GM18858 (cell line): ENCODE measurements at regions not wholly inside any gene's neighbourhood (a gene's known extent, or its start where the extent isn't known, plus 50 kb on each side); places are given as distances from the start of the nearest gene placed in this dataset.
"Not testable (repeated sequence)": the region's sequence is repeated elsewhere in the genome, so short reads cannot be mapped to it uniquely, and the experiment has no call there.

Experiments used
- ATAC-seq: cut with Tn5 transposase; IDR thresholded peaks from one replicate; pipeline ENCODE4 v1.9.1; 2021; ENCODE audit not compliant: unreplicated experiment

DNA sequence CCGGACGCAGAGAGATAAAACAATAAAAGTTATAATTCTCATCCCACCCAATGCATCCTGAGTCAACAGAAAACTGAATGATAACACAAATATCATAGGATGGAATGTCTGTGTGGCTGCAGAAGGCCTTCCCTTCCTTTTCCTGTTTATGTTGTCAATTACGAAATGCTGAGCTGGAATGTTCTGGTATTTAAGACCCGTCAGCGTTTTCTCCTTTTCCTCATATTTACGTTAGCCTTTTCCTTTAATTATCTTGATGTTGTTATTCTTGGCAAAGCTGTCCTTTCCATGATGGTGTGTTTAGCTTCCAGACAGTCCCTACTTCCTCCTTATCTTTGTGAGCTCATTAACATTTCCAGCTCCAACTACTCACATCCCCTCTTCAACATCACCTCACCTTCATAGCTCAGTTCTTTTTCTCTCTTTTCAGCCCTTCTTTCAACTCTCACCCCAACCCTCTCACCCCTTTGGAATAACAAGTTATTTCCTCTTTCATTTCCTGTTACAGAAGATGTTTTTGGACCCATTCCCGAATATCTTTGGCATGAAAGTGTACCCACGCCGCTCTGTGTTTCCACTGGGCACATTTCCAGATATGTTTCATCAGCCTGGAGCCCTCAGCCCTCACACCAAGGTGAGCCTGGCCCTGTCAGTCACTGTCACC, 221.6 kb downstream of the NR2F1-AS1 start:
- no peak for ATAC-seq

DNA sequence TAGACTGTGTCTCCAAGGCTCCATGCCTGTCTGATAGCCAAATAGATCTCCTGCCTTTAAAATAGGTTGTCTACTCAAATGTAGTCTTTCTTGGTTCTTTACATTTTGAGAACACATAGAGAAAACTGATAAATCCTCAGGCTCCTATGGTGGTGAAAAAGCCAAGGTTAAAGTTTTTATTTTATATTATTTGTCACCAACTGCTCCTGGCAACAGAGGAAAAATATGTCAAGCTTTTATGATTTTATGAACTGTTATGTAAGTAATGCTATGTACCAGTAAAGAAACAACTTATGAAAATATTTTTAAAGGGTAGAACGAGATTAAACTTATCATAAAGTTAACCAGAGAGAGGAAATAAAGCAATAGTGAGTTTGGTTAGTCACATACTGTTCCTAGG, 222.8 kb downstream of the NR2F1-AS1 start:
- no peak for ATAC-seq

DNA sequence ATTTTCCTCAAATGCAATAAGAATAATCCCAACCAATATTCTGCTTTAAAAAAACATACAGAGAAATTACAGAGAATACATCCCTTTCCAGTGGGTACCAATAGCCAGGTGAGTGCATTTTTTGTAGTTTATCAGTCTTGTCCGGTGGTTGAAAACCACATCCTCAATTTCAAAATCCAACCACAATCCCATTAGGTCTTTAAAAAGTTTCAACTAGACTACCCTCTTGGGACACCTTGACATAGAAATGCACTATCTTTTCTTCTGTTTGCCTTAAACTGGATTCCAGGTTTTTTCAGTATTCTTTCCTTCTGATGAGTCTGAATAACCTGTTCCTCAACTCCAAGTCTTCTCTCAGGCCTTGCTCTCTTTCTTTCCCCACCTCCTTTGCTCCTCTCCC, 223.3 kb downstream of the NR2F1-AS1 start:
- no peak for ATAC-seq

DNA sequence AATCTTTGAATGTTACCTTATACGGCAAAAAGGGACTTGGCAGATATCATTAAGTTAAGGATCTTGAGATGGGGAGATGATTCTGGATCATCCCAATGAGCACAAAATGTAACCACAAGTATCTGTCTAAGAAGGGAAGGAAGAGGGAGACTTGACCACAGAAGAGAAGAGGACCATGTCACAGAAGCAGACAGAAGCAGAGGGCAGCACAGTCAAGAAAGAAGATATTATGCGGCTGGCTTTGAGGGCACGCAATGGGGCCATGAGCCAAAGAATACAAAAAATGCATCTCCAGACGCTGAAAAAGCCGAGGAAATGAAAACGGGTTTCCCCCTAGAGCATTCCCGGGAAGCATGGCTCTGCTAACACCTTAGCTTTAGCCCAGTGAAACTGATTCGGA, 225.3 kb downstream of the NR2F1-AS1 start:
- no peak for ATAC-seq

DNA sequence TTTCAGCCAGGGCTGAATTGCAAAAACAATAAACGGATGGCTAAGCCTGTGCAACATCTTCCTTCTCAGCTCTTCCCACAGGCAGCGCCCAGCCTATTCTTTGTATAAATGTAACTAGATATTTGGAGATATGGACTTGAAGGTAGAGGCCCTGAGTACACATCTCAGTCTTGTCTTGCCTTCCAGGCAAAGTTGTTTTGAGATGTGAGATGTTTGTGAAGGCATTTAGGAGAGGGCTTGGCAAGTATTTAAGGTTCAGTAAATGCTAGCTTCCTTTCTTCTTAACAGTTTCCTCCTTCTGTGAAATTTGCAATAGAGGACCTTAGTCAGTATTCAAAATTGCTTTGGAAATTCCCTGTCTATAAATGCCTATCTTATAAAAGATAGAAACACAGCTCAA, 228.8 kb downstream of the NR2F1-AS1 start:
- no peak for ATAC-seq

DNA sequence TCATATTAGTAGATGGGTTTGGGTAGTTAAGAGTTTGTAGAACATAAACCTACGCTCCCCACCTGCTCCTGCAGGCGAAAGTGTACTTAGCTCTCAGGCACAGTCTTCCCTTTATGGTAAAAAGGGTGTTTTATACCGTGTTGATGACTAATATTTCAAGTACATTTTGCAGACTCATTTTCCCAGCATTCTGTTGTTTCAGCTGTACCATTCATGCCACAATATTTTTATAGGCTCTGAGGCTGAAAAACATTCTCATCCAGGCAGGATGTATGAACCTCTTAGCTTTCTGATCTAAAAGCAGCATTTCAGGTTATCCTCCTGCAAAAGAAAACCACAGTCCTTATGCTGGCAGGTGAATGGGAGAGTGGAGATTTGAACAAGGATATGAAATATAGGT, 231.4 kb downstream of the NR2F1-AS1 start:
- no peak for ATAC-seq

DNA sequence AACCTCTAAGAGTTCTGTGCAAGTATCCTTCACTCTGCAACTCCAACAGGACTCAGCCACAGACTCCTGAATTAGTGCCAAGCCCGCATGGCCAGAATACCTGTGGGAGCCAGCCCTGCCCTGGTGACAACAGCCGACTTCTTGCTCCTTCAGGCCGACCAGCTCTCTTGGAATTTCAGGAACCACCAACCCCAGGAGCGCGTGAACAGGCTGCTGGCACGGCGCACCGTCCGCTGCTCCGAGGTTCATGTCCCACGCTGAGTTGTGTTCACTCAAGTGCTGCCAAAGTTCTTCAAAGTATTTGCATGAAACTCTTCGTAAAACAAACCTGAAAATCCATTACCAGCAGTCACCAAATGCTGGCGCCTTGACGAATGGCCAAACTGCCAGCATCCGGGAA, 232.8 kb downstream of the NR2F1-AS1 start:
- no peak for ATAC-seq

DNA sequence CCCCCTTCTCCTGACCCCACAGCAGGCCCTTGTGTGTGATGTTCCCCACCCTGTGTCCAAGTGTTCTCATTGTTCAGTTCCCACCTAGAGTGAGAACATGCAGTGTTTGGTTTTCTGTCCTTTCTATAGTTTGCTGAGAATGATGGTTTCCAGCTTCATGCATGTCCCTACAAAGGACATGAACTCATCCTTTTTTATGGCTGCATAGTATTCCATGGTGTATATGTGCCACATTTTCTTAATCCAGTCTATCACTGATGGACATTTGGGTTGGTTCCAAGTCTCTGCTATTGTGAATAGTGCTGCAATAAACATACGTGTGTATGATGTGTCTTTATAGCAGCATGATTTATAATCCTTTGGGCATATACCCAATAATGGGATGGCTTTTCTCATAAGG, 234.2 kb downstream of the NR2F1-AS1 start:
- ATAC-seq: not testable (repeated sequence)

DNA sequence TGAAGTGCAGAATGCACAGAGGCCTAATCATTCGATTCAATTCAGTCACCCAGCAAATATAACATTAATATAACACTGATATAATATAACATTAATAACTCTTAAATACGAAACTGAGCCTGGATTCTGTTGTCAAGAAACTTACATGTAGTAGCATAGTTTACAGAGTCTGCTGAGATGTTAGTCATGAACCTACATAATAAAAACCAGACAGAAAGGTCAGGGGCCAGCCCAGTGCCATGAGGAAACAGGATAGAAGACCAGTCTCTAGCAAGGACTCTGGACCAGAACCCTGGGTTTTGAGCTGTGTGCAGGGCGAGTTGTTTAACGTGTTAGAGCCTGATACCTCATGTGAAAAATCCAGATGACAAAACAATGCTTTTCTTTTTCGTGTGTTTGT, 234.7 kb downstream of the NR2F1-AS1 start:
- no peak for ATAC-seq

DNA sequence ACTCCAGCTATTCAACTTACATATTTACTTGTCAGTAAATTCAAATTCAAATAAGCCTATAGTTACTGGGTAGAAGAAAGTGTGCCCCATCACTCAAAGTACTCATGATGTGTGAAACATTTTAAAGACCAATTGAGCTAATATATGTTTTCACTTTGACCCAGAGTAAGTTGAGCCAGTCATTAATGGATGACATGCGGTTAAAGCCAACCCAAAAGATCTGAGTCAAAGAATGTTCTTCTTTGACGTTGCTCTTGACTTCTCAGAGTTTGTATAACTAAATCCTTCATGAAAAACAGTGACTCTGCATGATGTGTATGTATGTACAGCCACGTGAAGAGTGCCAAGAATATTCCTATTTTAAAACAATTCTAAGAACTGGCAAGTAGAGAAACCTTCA, 237.4 kb downstream of the NR2F1-AS1 start:
- peak; percentile 48 for ATAC-seq

DNA sequence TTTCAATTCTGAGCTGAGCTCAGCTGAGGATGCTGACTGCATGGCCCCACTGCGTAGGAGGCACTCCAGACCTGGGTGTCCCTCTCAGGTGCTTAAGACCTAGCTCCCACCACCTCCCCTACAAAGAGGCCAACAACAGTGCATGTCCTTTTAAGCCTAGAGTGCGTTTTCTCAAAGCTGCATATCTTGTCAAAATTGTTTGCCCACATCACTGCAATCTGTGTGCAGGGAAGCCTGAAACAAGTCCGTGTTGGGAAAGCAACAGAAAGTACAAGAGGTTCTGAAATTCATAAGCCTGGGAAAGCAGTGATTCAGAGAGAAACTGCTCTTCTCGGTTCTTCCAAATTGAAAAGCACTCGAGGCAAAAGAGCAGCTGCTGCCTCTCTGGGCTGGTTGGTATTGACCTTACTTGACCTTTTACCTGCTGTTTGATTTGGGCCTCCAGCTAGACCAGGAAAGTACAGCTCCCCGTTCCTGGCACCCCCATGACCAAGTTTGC, 238.4 kb downstream of the NR2F1-AS1 start:
- peak; percentile 65 for ATAC-seq

DNA sequence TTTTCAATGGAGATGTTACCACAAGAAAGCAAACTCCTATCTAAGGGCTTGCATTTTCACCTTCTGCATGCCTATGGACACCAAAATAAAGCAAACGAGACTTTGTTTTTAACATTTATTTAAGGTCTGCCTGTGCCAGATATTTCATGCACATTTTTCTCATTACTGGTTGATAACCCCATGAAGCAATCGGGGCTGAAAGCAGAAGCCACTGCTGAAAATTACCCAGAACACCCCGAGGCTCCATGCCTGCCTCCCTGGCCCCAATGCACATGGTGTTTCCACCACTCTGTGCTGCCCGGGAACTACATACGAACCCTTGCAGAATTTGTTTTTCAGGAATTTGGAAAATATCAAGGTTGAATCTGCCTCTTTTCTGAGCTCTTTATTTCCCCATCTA, 240.1 kb downstream of the NR2F1-AS1 start:
- ATAC-seq: no peak

DNA sequence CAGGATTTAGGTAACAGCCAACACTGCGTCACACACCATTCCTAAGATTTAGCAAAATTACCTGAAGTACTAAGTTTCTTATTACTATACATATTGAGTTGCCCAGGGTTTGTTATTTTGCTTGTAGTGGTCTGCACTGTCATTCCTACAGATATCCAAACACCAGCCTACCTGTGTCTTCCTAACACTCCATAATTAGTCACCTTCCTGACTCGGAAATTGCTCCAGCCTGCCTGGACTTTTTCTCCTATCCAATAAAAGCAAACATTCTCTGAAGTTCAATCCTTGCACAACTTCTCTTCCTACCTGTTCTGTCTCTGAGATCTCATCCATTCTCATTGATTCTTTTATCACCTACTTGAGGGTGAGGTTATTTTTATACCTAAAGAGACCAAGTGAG, 243.9 kb downstream of the NR2F1-AS1 start:
- no peak for ATAC-seq

DNA sequence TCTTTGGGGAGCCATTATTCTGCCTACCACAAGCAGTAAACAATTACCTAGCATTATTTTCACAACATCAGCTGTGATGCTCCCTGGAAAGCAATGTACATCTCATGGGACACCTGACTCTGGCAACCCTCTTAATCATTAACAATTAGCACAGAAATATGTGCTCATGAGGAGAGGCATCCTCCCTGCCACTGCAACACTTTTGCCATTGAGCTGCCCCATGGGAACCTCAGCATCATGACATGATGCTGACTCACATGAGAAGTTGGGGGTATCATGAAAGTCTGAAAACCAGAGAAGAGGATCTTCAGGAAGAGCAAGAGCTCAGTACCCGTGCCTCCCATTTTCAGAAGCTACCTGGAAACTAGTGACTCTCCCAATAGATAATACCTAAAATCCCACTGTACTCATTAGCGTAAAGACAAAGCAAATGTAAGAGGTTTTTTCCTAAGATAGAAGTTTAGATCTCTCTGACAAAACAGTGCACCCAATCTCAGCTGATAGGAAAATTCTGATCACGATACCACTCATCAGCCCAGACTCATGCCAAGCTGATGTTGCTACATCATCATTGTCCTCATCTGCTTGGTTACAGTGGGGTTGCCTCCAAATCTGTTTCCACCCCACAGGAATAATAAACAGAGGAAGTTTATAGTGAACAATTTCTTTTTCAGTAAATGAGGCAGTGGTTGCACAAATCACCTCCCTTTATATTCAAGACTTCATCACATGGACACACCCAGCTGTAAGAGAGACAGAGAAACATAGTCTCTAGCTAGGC, 244.5 kb downstream of the NR2F1-AS1 start:
- ATAC-seq: no peak

DNA sequence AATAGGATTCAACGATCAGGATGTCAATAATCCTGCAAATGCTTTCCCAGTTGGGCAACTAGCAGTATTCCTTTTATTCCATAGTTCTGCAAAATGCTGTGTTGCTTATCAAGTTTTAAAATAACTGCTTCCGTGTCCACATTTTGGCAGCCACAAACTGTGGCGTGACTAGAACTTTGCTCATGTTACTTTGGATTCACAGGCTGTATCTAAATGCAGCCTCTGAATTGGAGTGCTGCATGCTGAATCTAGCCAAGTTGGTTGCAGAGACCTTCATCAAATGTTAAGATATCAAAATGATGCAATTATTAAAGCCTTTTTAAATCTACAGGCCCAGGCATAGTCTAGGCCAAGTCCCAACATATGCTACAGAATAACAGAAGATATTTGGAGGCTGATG, 249.2 kb downstream of the NR2F1-AS1 start:
- ATAC-seq: no peak

DNA sequence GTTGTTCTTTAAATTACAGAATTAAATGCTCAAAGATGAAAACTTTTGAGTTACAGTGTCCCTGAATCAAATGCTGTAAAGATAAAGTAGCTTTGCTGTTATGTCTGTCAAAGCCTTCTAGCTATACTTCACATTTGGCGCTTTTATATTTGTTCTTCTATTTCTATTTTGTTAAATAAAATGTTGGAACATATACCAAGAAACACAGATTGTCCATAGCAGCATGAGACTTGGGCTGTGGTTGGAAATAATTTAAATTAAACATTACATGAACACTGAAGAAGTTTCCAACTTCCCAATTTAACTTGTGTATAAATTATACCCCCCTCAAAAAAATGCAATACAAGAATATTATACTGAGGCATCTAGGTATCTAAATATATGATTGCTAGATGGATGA, 249.8 kb downstream of the NR2F1-AS1 start:
- ATAC-seq: no peak

DNA sequence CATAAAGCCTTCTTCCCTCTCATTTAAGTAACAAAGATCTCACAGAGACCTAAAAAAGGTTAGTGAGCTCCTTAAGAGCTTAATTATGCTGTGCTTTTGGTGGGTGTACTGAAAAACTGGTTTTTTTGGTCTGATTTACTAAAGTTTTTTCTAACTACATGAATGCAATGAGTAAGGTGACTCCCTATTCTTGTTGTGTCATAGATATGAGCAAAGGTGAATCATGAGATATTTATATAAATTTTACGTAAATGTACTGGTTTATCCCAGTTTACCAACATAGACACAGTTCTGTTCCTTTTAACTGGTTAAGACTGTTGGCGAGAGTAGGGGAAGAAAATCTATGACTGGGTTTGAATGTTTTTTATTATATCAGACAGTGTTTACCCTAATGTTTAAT, 250.5 kb downstream of the NR2F1-AS1 start:
- no peak for ATAC-seq

DNA sequence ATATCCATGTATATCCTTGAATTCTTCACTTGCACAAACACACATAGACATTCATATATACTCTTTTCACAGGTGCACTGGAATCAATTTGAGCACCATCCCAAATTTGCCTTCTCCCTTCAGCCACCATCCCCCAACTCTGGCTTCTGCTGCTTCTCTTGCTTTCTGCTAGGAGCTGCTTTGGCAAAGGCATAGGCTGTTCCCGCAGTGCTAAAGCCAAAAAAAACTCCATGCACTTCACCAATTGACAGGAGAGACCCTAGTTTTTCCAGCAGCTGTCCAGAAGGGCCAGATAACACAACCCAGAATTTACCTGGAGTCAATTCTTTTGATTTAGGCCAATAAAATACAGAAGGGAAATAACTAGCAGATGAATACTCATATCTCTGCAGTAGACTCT, 251.3 kb downstream of the NR2F1-AS1 start:
- ATAC-seq: no peak

DNA sequence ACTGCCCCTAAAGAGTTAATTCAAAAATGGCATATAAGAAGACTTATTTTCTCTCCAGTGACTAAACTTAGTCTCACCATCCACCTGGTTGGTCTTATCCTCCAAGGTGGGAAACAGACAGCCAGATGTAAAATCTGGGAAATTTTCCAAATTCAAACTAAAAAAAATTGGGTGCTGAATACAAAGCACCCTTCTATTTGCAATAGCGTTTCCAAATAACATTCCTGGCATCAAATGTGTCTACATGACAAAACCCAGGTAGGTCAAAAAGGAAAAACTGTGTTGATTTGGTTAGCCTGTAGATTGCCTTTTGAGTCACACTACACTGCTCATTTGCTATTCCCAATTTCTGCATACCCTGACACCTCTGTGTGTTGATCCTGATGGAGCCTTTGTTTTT, 252.2 kb downstream of the NR2F1-AS1 start:
- no peak for ATAC-seq

DNA sequence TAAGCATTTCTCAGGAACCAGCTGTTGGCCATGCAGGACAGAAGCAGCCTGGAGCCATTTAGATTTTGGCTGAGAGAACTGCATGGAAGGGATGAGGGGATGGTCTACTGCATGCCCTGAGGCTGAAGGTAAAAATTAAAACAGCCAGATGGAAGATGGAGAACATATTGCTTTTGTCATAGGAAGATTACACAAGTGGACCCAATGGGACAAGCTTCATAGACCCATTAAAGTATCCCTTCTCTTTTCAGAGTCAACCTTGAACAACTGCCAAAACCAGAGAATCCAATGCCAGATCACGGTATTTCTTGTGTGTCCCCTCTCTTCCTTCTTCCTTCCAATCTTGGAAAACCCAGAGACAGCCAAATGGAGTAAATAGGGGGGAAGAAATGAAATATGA, 253.4 kb downstream of the NR2F1-AS1 start:
- ATAC-seq: no peak

DNA sequence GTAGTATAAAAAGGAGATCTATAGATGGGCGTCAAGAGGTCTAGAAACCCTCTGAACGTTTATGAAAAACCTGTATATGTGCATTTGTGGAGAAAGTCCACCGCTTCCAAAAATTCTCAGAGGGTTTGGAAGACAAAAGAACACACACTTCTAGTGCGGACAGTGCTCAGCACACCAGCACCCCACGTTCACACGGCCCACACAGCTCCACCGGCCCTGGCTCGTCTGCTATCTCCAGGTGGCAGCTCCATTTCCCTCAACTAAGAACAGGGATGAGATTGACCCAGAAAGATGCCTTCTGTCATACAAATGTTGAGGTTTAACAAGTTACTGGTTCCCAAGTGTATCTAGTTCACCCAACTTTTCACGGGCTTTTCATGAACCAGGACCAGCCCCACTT, 255.1 kb downstream of the NR2F1-AS1 start:
- ATAC-seq: no peak

DNA sequence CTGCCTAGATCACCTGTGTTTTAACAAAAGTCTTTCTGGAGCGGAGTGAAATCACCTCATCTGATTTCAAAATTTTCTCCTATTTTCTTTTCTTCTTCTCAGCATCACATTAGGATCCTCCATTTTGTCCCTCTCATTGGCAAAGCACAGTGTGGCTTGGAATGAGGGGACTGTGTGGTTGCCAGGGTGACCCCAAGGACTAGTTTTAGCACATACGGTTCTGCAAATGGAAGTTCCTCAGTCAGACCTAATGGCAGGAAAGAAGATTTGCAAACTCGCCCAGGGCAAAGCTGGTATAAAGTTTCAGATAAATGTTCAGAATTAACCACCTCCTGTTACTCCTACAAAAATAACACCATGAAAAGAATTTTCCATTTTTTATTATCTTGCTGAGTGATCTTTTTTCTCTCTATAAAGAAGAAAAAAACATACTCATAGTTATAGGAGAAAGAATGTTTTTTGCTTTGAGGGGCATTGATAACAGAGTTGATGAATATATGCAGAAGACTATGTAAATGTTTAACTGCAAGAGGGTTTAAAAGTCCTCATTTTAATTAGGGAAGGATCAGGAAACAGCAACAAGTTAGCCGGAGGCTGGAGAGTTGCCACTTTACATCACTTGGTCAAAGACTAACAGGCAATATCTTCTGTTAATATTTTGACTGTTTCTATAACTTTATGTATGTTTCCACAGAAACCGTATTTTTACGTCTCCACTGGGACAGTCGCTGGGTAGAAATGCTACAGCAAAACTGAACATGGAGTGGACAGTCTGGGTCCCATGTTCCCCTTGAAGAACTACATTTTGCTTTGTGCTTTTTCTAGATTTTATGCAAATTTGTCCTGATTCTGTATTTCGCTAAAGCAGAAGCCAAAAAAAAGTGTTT, 257.8 kb downstream of the NR2F1-AS1 start:
- ATAC-seq: no peak
